Stimulated activated naive CD4-positive, alpha-beta T cell (primary cell): ENCODE measurements at regions not wholly inside any gene's neighbourhood (a gene's known extent, or its start where the extent isn't known, plus 50 kb on each side); places are given as distances from the start of the nearest gene placed in this dataset.
"Not testable (repeated sequence)": the region's sequence is repeated elsewhere in the genome, so short reads cannot be mapped to it uniquely, and the experiment has no call there.

Experiments used
- DNase-seq, 6 experiments: peaks; one replicate each; lab custom pipeline; 2025; lab: John Stamatoyannopoulos, UW

- DNase-seq, result no peak
Observed at GRCh38 chr6:112579601-112580000, 232.5 kb downstream of the RFPL4B start.

- DNase-seq, result no peak
Observed at GRCh38 chr6:112581015-112581414, 233.9 kb downstream of the RFPL4B start.

- no peak for DNase-seq
Observed at GRCh38 chr6:112590326-112590725, 243.2 kb downstream of the RFPL4B start.

- DNase-seq, result no peak
Observed at GRCh38 chr6:112591329-112591728, 244.2 kb downstream of the RFPL4B start.

- DNase-seq, result no peak
Observed at GRCh38 chr6:112592159-112592558, 245.0 kb downstream of the RFPL4B start.

- no peak for DNase-seq
Observed at GRCh38 chr6:112594886-112595594, 247.9 kb downstream of the RFPL4B start.

- DNase-seq, result no peak
Observed at GRCh38 chr6:112595841-112596240, 248.7 kb downstream of the RFPL4B start.

GRCh38 chr6:112597176-112597575, 250.0 kb downstream of the RFPL4B start:
- no peak for DNase-seq

- DNase-seq, result no peak
Observed at GRCh38 chr6:112600168-112600567, 253.0 kb downstream of the RFPL4B start.

- no peak for DNase-seq
Observed at GRCh38 chr6:112603726-112604125, 256.6 kb downstream of the RFPL4B start.

GRCh38 chr6:112606656-112607435, 259.7 kb downstream of the RFPL4B start:
- DNase-seq, result no peak

- not testable (repeated sequence) for DNase-seq
Observed at GRCh38 chr6:112608925-112609324, 261.8 kb downstream of the RFPL4B start.

- DNase-seq, result no peak
Observed at GRCh38 chr6:112613410-112613809, 266.3 kb downstream of the RFPL4B start.

- DNase-seq, result no peak
Observed at GRCh38 chr6:112618849-112619248, 271.7 kb downstream of the RFPL4B start.

- DNase-seq, result no peak
Observed at GRCh38 chr6:112620812-112621569, 273.9 kb downstream of the RFPL4B start.

GRCh38 chr6:112622036-112622435, 274.9 kb downstream of the RFPL4B start:
- DNase-seq, result no peak

- no peak for DNase-seq
Observed at GRCh38 chr6:112626468-112627082, 279.4 kb downstream of the RFPL4B start.

GRCh38 chr6:112634376-112634775, 287.2 kb downstream of the RFPL4B start:
- DNase-seq, result no peak

- no peak for DNase-seq
Observed at GRCh38 chr6:112636650-112637262, 289.6 kb downstream of the RFPL4B start.

GRCh38 chr6:112639391-112639831, 292.3 kb downstream of the RFPL4B start:
- no peak for DNase-seq

GRCh38 chr6:112640891-112641290, 293.8 kb downstream of the RFPL4B start:
- no peak for DNase-seq

GRCh38 chr6:112649853-112650252, 302.7 kb downstream of the RFPL4B start:
- DNase-seq, result no peak
